IMR-90 (cell line): ENCODE measurements at regions not wholly inside any gene's neighbourhood (a gene's known extent, or its start where the extent isn't known, plus 50 kb on each side); places are given as distances from the start of the nearest gene placed in this dataset.

ENCODE experiments used
- BHLHE40 ChIP-seq: fragments of 150-350 bp; IDR thresholded peaks from 2 replicates; pipeline ENCODE4 v1.6.1; 2016; ENCODE audit warnings: mild to moderate bottlenecking, low read depth, low read length
- CEBPB ChIP-seq: IDR thresholded peaks from 2 replicates; pipeline ENCODE4 v1.6.1; 2012; ENCODE audit warnings: low read depth, low read length, improper control_type of control experiment
- MAFK ChIP-seq: IDR thresholded peaks from 2 replicates; pipeline ENCODE4 v1.6.1; 2012; ENCODE audit warnings: low read depth, low read length, improper control_type of control experiment
- MAZ ChIP-seq: IDR thresholded peaks from 2 replicates; pipeline ENCODE4 v1.6.1; 2012; ENCODE audit warnings: low read depth, mild to moderate bottlenecking, low read length, improper control_type of control experiment, moderate library complexity, borderline replicate concordance
- MXI1 ChIP-seq: IDR thresholded peaks from 2 replicates; pipeline ENCODE4 v1.6.1; 2012; ENCODE audit warnings: low read depth, mild to moderate bottlenecking, low read length, moderate library complexity, borderline replicate concordance
- POLR2A ChIP-seq: IDR thresholded peaks from 2 replicates; pipeline ENCODE4 v1.6.1; 2012; ENCODE audit warnings: mild to moderate bottlenecking, low read depth, low read length
- RAD21 ChIP-seq: IDR thresholded peaks from 2 replicates; pipeline ENCODE4 v1.6.1; 2012; ENCODE audit warnings: low read length, improper control_type of control experiment
- RFX5 ChIP-seq: IDR thresholded peaks from 2 replicates; pipeline ENCODE4 v1.8.0; 2012; ENCODE audit warnings: low read depth, mild to moderate bottlenecking, low read length, moderate library complexity
- SMC3 ChIP-seq: fragments of 150-350 bp; IDR thresholded peaks from 2 replicates; pipeline ENCODE4 v1.6.1; 2016; ENCODE audit warnings: low read depth, mild to moderate bottlenecking, antibody characterized with exemption, low read length, moderate library complexity
- USF2 ChIP-seq: fragments of 150-350 bp; IDR thresholded peaks from 2 replicates; pipeline ENCODE4 v1.6.1; 2017; ENCODE audit warnings: mild to moderate bottlenecking, antibody characterized with exemption, low read length, low read depth
- TF ChIP-seq, protein P1 (sequence below): conservative IDR thresholded peaks from 2 replicates; pipeline ENCODE4 v1.5.1; 2012; ENCODE audit warnings: mild to moderate bottlenecking, low read depth, low read length, improper control_type of control experiment
- TF ChIP-seq, protein P2 (sequence below): fragments of 150-350 bp; IDR thresholded peaks from 2 replicates; pipeline ENCODE4 v1.6.1; 2016; ENCODE audit warnings: low read depth, mild to moderate bottlenecking, low read length, moderate library complexity, borderline replicate concordance

- TF ChIP-seq RFX5 (no peak), POLR2A (no peak), USF2 (no peak), CEBPB (no peak), RAD21 (no peak), SMC3 (no peak), MAZ (no peak), MAFK (no peak), BHLHE40 (no peak), MXI1 (no peak)
- TF ChIP-seq, protein P1, sequence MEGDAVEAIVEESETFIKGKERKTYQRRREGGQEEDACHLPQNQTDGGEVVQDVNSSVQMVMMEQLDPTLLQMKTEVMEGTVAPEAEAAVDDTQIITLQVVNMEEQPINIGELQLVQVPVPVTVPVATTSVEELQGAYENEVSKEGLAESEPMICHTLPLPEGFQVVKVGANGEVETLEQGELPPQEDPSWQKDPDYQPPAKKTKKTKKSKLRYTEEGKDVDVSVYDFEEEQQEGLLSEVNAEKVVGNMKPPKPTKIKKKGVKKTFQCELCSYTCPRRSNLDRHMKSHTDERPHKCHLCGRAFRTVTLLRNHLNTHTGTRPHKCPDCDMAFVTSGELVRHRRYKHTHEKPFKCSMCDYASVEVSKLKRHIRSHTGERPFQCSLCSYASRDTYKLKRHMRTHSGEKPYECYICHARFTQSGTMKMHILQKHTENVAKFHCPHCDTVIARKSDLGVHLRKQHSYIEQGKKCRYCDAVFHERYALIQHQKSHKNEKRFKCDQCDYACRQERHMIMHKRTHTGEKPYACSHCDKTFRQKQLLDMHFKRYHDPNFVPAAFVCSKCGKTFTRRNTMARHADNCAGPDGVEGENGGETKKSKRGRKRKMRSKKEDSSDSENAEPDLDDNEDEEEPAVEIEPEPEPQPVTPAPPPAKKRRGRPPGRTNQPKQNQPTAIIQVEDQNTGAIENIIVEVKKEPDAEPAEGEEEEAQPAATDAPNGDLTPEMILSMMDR = no peak
- TF ChIP-seq, protein P2, sequence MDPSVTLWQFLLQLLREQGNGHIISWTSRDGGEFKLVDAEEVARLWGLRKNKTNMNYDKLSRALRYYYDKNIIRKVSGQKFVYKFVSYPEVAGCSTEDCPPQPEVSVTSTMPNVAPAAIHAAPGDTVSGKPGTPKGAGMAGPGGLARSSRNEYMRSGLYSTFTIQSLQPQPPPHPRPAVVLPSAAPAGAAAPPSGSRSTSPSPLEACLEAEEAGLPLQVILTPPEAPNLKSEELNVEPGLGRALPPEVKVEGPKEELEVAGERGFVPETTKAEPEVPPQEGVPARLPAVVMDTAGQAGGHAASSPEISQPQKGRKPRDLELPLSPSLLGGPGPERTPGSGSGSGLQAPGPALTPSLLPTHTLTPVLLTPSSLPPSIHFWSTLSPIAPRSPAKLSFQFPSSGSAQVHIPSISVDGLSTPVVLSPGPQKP = no peak
These were observed 61.9 kb upstream of the AKIRIN2 start for GRCh38 chr6:87763901-87764300.
